H1 (cell line): ENCODE measurements at regions not wholly inside any gene's neighbourhood (a gene's known extent, or its start where the extent isn't known, plus 50 kb on each side); places are given as distances from the start of the nearest gene placed in this dataset.

Experiments used
- CTCF ChIA-PET: fragments of 300-600 bp; sonication (Branson Sonifier 250); formaldehyde crosslinking; loops from one replicate; lab custom pipeline; 2021; ENCODE audit not compliant: partially characterized antibody; lab: Charles Lee
- POLR2A ChIA-PET: fragments of 300-600 bp; sonication (Branson Sonifier 250); formaldehyde crosslinking; loops from one replicate; lab custom pipeline; 2021; ENCODE audit warnings: inconsistent platforms; ENCODE audit not compliant: partially characterized antibody; lab: Charles Lee
- DNase-seq, 2 experiments: peaks; one replicate each; pipeline versions ENCODE4 v3.0.0 to v3.0.0-alpha.2; 2010 to 2022; ENCODE audit warnings: low spot score in 2 of 2, low read depth in 1 of 2, mixed read lengths in 1 of 2
- FAIRE-seq: peaks from 2 replicates; lab custom pipeline; 2011; peaks lifted over from hg19 to GRCh38; lab: Jason Lieb, UNC
- H2AFZ ChIP-seq: 2 replicates; pipeline ENCODE4 v1.8.1; 2012; ENCODE audit warnings: low read length, inconsistent platforms
- H2AK5ac ChIP-seq: 2 replicates; pipeline ENCODE4 v1.6.1; 2013; ENCODE audit warnings: low read depth, low read length
- H2BK120ac ChIP-seq: replicated peaks from 2 replicates; pipeline ENCODE3; 2013; ENCODE audit warnings: low read depth, low read length, inconsistent platforms
- H2BK12ac ChIP-seq: 2 replicates; pipeline ENCODE4 v1.6.1; 2013; ENCODE audit warnings: low read depth, low read length
- H2BK15ac ChIP-seq: 2 replicates; pipeline ENCODE4 v1.6.1; 2013; ENCODE audit warnings: low read length
- H2BK20ac ChIP-seq: 2 replicates; pipeline ENCODE4 v1.6.1; 2013; ENCODE audit warnings: low read length
- H2BK5ac ChIP-seq: 2 replicates; pipeline ENCODE4 v1.6.1; 2013; ENCODE audit warnings: low read depth, low read length
- H3K14ac ChIP-seq: 2 replicates; pipeline ENCODE4 v1.6.1; 2013; ENCODE audit warnings: inconsistent platforms; ENCODE audit not compliant: insufficient read length
- H3K18ac ChIP-seq: 2 replicates; pipeline ENCODE4 v1.6.1; 2013; ENCODE audit warnings: low read length; ENCODE audit errors: extremely low read depth
- H3K23ac ChIP-seq: 2 replicates; pipeline ENCODE4 v1.6.1; 2013; ENCODE audit warnings: inconsistent platforms; ENCODE audit not compliant: insufficient read length
- H3K23me2 ChIP-seq: 2 replicates; pipeline ENCODE4 v1.6.1; 2013; ENCODE audit warnings: low read depth, low read length
- H3K27ac ChIP-seq: 2 replicates; pipeline ENCODE4 v1.6.1; 2011; ENCODE audit warnings: low read depth, low read length, inconsistent platforms
- H3K27me3 ChIP-seq, 4 experiments: replicated peaks in 1 of 4; 1 replicate in 1 of 4; 2 replicates in 3 of 4; pipeline versions ENCODE4 v1.6.1 to v1.8.1; 2011 to 2013; ENCODE audit warnings: low read length in 3 of 4, mild to moderate bottlenecking in 3 of 4, inconsistent platforms in 2 of 4, mixed read lengths in 2 of 4, moderate library complexity in 1 of 4; ENCODE audit not compliant: control insufficient read depth in 3 of 4, insufficient read depth in 3 of 4; ENCODE audit errors: extremely low read depth in 1 of 4
- H3K36me3 ChIP-seq, 4 experiments: 2 replicates each; pipeline versions ENCODE4 v1.6.1 to v1.8.1; 2011 to 2013; ENCODE audit warnings: mild to moderate bottlenecking in 4 of 4, low read length in 3 of 4, moderate library complexity in 2 of 4, control low read depth in 1 of 4, inconsistent platforms in 1 of 4; ENCODE audit not compliant: insufficient read depth in 4 of 4, control insufficient read depth in 2 of 4
- H3K4ac ChIP-seq: replicated peaks from 2 replicates; pipeline ENCODE3; 2013; ENCODE audit warnings: low read length, low read depth, mixed read lengths, inconsistent platforms; ENCODE audit not compliant: insufficient read length
- H3K4me1 ChIP-seq, 4 experiments: replicated peaks in 1 of 4; 1 replicate in 1 of 4; 2 replicates in 3 of 4; pipeline versions ENCODE4 v1.6.1 to v1.8.1; 2011 to 2013; ENCODE audit warnings: low read length in 3 of 4, inconsistent platforms in 2 of 4, mixed read lengths in 1 of 4; ENCODE audit not compliant: insufficient read depth in 4 of 4, control insufficient read depth in 3 of 4
- H3K4me2 ChIP-seq, 2 experiments: 2 replicates each; pipeline versions ENCODE4 v1.6.1 to v1.8.1; 2011 to 2013; ENCODE audit warnings: low read depth in 2 of 2, low read length in 2 of 2, control low read depth in 1 of 2, inconsistent platforms in 1 of 2, mild to moderate bottlenecking in 1 of 2; ENCODE audit not compliant: insufficient read depth in 1 of 2
- H3K4me3 ChIP-seq, 4 experiments: fragments of 200-600, 300-600 bp in 1 of 4; sonication (generic), shearing (Covaris generic), sonication (Bioruptor Twin) in 1 of 4; 2 replicates each; pipeline versions ENCODE4 v1.5.1 to v1.8.1; 2011 to 2016; ENCODE audit warnings: low read length in 4 of 4, low read depth in 3 of 4, control low read depth in 2 of 4, inconsistent platforms in 2 of 4, mild to moderate bottlenecking in 2 of 4, mixed read lengths in 1 of 4, moderate library complexity in 1 of 4; ENCODE audit not compliant: insufficient read depth in 2 of 4; ENCODE audit errors: extremely low read depth in 1 of 4
- H3K56ac ChIP-seq: replicated peaks from 2 replicates; pipeline ENCODE3; 2013; ENCODE audit warnings: low read depth, mild to moderate bottlenecking, mixed read lengths, low read length, inconsistent platforms; ENCODE audit not compliant: insufficient read length
- H3K79me1 ChIP-seq: 2 replicates; pipeline ENCODE4 v1.6.1; 2013; ENCODE audit warnings: low read depth, low read length, control low read depth
- H3K79me2 ChIP-seq, 2 experiments: 2 replicates each; pipeline versions ENCODE4 v1.6.1 to v1.8.1; 2012 to 2013; ENCODE audit warnings: low read length in 2 of 2, mild to moderate bottlenecking in 2 of 2, inconsistent platforms in 1 of 2; ENCODE audit not compliant: insufficient read depth in 2 of 2, control insufficient read depth in 1 of 2
- H3K9ac ChIP-seq, 4 experiments: replicated peaks in 1 of 4; 1 replicate in 1 of 4; 2 replicates in 3 of 4; pipeline versions ENCODE4 v1.6.1 to v1.8.1; 2011 to 2013; ENCODE audit warnings: low read depth in 3 of 4, low read length in 3 of 4, control low read depth in 2 of 4, mild to moderate bottlenecking in 2 of 4, moderate library complexity in 2 of 4, inconsistent platforms in 1 of 4; ENCODE audit errors: extremely low read depth in 1 of 4
- H3K9me3 ChIP-seq, 2 experiments: 2 replicates each; pipeline versions ENCODE4 v1.6.1 to v1.8.1; 2012 to 2013; ENCODE audit warnings: mild to moderate bottlenecking in 2 of 2, moderate library complexity in 2 of 2, control low read depth in 1 of 2, inconsistent platforms in 1 of 2, low read depth in 1 of 2, low read length in 1 of 2, mixed read lengths in 1 of 2; ENCODE audit not compliant: insufficient read depth in 2 of 2
- H4K20me1 ChIP-seq, 2 experiments: replicated peaks in 1 of 2; 2 replicates each; pipeline versions ENCODE3 to v1.8.1; 2011 to 2013; ENCODE audit warnings: inconsistent platforms in 2 of 2, low read length in 2 of 2, mild to moderate bottlenecking in 1 of 2; ENCODE audit not compliant: insufficient read depth in 2 of 2, control insufficient read depth in 1 of 2
- H4K5ac ChIP-seq: 2 replicates; pipeline ENCODE4 v1.6.1; 2013; ENCODE audit warnings: low read length, low read depth, mixed read lengths, inconsistent platforms; ENCODE audit not compliant: insufficient read length
- H4K8ac ChIP-seq: 2 replicates; pipeline ENCODE4 v1.8.0; 2013; ENCODE audit warnings: mild to moderate bottlenecking, moderate library complexity, low read length, inconsistent platforms; ENCODE audit not compliant: insufficient read depth; ENCODE audit errors: extremely low read depth
- H4K91ac ChIP-seq: replicated peaks from 2 replicates; pipeline ENCODE3; 2013; ENCODE audit warnings: low read length, mixed read lengths, inconsistent platforms; ENCODE audit not compliant: insufficient read length
- CTBP2 ChIP-seq: IDR thresholded peaks from 2 replicates; pipeline ENCODE4 v1.7.0; 2011; ENCODE audit warnings: borderline replicate concordance, mild to moderate bottlenecking, moderate library complexity, mixed read lengths, low read length; ENCODE audit not compliant: insufficient read depth, insufficient read length
- EGR1 ChIP-seq: IDR thresholded peaks from 2 replicates; pipeline ENCODE4 v1.6.1; 2011; ENCODE audit warnings: low read depth, low read length, borderline replicate concordance
- FOSL1 ChIP-seq: IDR thresholded peaks from 2 replicates; pipeline ENCODE4 v1.6.1; 2011; ENCODE audit warnings: mild to moderate bottlenecking, low read depth, low read length, moderate library complexity; ENCODE audit not compliant: insufficient read depth
- JUND ChIP-seq: IDR thresholded peaks from 2 replicates; pipeline ENCODE4 v1.6.1; 2011; ENCODE audit warnings: mild to moderate bottlenecking, improper control_type of control experiment, low read length
- KDM1A ChIP-seq: fragments of 200-600, 300-600 bp; sonication (generic); IDR thresholded peaks from 2 replicates; pipeline ENCODE4 v1.7.1; 2016; ENCODE audit warnings: mild to moderate bottlenecking, low read length, borderline replicate concordance
- MAFK ChIP-seq: IDR thresholded peaks from 2 replicates; pipeline ENCODE4 v1.6.1; 2012; ENCODE audit warnings: low read depth, mild to moderate bottlenecking, improper control_type of control experiment, low read length
- TAF7 ChIP-seq: optimal IDR thresholded peaks from 2 replicates; pipeline ENCODE3; 2011; ENCODE audit warnings: low read depth, mild to moderate bottlenecking, inconsistent platforms, low read length, moderate library complexity, borderline replicate concordance
- TEAD4 ChIP-seq: IDR thresholded peaks from 2 replicates; pipeline ENCODE4 v1.6.1; 2012; ENCODE audit warnings: low read depth, low read length, inconsistent platforms, mixed read lengths
- YY1 ChIP-seq: IDR thresholded peaks from 2 replicates; pipeline ENCODE4 v1.6.1; 2011; ENCODE audit warnings: low read depth, mild to moderate bottlenecking, low read length
- ZNF274 ChIP-seq: IDR thresholded peaks from 2 replicates; pipeline ENCODE4 v1.7.0; 2012; ENCODE audit warnings: low read length, borderline replicate concordance; ENCODE audit errors: extremely low read depth
- WGBS, 2 experiments: shearing (Covaris generic) in 1 of 2; methylation state at CpG; one replicate each; pipeline versions ENCODE4 v1.1.6 to v1.1.7; 2013 to 2015; ENCODE audit warnings: low lambda C conversion rate in 2 of 2, mixed read lengths in 2 of 2, inconsistent platforms in 1 of 2, low coverage in 1 of 2, missing lambda C conversion rate in 1 of 2; ENCODE audit not compliant: insufficient replicate concordance in 2 of 2, insufficient coverage in 1 of 2, insufficient read length in 1 of 2; ENCODE audit errors: extremely low coverage in 1 of 2, missing lambda C conversion rate in 1 of 2; 5-methylcytosine and 5-hydroxymethylcytosine counted together
- TF ChIP-seq, protein P1 (sequence below): IDR thresholded peaks from 2 replicates; pipeline ENCODE4 v1.6.1; 2012; ENCODE audit warnings: inconsistent platforms
- TF ChIP-seq, protein P2 (sequence below), 3 experiments: IDR thresholded peaks; 1 replicate in 2 of 3; 2 replicates in 1 of 3; pipeline versions ENCODE4 v1.5.1 to v1.6.1; 2011; ENCODE audit warnings: low read length in 3 of 3, mild to moderate bottlenecking in 3 of 3, inconsistent platforms in 2 of 3, low read depth in 1 of 3, moderate library complexity in 1 of 3; ENCODE audit not compliant: insufficient read depth in 1 of 3; ENCODE audit errors: control extremely low read depth in 1 of 3

DNA sequence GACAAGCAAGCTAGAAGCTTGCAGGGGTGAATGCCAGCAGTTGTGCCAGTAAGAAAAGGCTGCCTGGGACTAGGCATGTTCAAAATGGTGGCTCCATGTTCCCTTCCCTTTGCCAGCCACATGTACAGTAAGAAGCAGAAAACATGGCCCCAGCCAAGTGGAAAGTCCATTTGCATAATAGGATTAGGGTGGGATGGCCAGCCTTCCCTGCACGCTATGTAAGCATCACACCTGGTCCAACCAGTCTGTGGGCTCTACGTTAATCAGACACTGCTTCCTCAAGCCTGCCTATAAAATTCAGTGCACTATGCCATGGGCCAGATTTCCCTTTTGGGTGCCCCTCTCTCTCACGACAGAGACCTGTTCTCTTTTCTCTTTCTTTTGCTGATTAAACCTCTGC, 288.4 kb downstream of the GXYLT1 start:
- Histone ChIP-seq H3K4me3 (no peak overlapping the region), H3K18ac (no peak overlapping the region), H2AFZ (no peak overlapping the region), H3K79me1 (no peaks in the 10 kb centered on the region), H3K23me2 (no peaks in the 10 kb centered on the region), H2BK20ac (no peak overlapping the region), H3K4me1 (peaks cover 0 to under 1% (median 0%) of the 10 kb centered on the region in 4 experiments; a peak in 2 of 7 replicates), H2BK120ac (no peak overlapping the region), H3K14ac (no peak overlapping the region), H3K4me2 (no peak overlapping the region), H2BK12ac (no peak overlapping the region), H3K4ac (no peak overlapping the region), H4K5ac (no peak overlapping the region), H3K56ac (no peak overlapping the region), H3K9ac (no peak overlapping the region), H3K36me3 (no peaks in the 10 kb centered on the region), H4K91ac (no peak overlapping the region), H4K20me1 (no peaks in the 10 kb centered on the region), H4K8ac (no peak overlapping the region), H3K79me2 (no peaks in the 10 kb centered on the region), H3K23ac (no peak overlapping the region), H3K27me3 (peaks cover 0 to 1% (median 0%) of the 10 kb centered on the region in 4 experiments; a peak in 1 of 7 replicates), H2BK5ac (no peak overlapping the region), H2AK5ac (no peak overlapping the region), H3K9me3 (no peaks in the 10 kb centered on the region), H2BK15ac (no peak overlapping the region), H3K27ac (no peak overlapping the region)
- POLR2A ChIA-PET: no interaction called here
- DNase-seq (no peak), FAIRE-seq (no peak)
- CTCF ChIA-PET: no interaction called here
- 96% methylated on average over 3 of the region's 3 CpGs; no CpG with 5 or more reads in 1 of the 2 experiments for WGBS, 2 experiments
- TF ChIP-seq, protein P1, sequence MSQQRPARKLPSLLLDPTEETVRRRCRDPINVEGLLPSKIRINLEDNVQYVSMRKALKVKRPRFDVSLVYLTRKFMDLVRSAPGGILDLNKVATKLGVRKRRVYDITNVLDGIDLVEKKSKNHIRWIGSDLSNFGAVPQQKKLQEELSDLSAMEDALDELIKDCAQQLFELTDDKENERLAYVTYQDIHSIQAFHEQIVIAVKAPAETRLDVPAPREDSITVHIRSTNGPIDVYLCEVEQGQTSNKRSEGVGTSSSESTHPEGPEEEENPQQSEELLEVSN: no peak
- TF ChIP-seq EGR1 (no peak), MAFK (no peak), JUND (no peak), FOSL1 (no peak), KDM1A (no peak), YY1 (no peak), CTBP2 (no peak), TEAD4 (no peak), ZNF274 (no peak), TAF7 (no peak)
- TF ChIP-seq, protein P2, sequence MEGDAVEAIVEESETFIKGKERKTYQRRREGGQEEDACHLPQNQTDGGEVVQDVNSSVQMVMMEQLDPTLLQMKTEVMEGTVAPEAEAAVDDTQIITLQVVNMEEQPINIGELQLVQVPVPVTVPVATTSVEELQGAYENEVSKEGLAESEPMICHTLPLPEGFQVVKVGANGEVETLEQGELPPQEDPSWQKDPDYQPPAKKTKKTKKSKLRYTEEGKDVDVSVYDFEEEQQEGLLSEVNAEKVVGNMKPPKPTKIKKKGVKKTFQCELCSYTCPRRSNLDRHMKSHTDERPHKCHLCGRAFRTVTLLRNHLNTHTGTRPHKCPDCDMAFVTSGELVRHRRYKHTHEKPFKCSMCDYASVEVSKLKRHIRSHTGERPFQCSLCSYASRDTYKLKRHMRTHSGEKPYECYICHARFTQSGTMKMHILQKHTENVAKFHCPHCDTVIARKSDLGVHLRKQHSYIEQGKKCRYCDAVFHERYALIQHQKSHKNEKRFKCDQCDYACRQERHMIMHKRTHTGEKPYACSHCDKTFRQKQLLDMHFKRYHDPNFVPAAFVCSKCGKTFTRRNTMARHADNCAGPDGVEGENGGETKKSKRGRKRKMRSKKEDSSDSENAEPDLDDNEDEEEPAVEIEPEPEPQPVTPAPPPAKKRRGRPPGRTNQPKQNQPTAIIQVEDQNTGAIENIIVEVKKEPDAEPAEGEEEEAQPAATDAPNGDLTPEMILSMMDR (IDR thresholded peaks at IDR 0.05; ENCODE audit: control extremely low read depth in 1 of 3, insufficient read depth in 1 of 3, low read depth in 1 of 3, low read length in 3 of 3): no peak
